SK-N-SH treated with all-trans-retinoic acid at 6 μM for 48 hours (cell line): ENCODE measurements at regions not wholly inside any gene's neighbourhood (a gene's known extent, or its start where the extent isn't known, plus 50 kb on each side); places are given as distances from the start of the nearest gene placed in this dataset.

Experiments used
- ATAC-seq: fragments of 200-7000 bp; cut with Tn5 transposase; 3 replicates; pipeline ENCODE4 v1.9.1; 2020; ENCODE audit warnings: mild to moderate bottlenecking, moderate library complexity
- ARNTL ChIP-seq: fragments of 450-650 bp; formaldehyde crosslinking; IDR thresholded peaks from 2 replicates; pipeline ENCODE4 v1.5.0; 2020; ENCODE audit warnings: low read depth, mild to moderate bottlenecking, moderate library complexity, borderline replicate concordance
- BACH2 ChIP-seq: fragments of 250-450 bp; sonication (Bioruptor Pico); IDR thresholded peaks from 2 replicates; pipeline ENCODE4 v1.9.0; 2021; ENCODE audit warnings: mild to moderate bottlenecking, borderline replicate concordance
- CREB5 ChIP-seq: fragments of 250-450 bp; sonication (Bioruptor Pico); IDR thresholded peaks from 2 replicates; pipeline ENCODE4 v1.5.1; 2020; ENCODE audit warnings: low read depth, mild to moderate bottlenecking, moderate library complexity
- CSDC2 ChIP-seq: fragments of 250-450 bp; sonication (Bioruptor Pico); IDR thresholded peaks from 2 replicates; pipeline ENCODE4 v1.5.0; 2020; ENCODE audit warnings: mild to moderate bottlenecking, moderate library complexity
- CSRNP3 ChIP-seq: fragments of 250-450 bp; sonication (Bioruptor Pico); IDR thresholded peaks from 2 replicates; pipeline ENCODE4 v1.5.1; 2021; ENCODE audit warnings: mild to moderate bottlenecking, moderate library complexity
- ISL1 ChIP-seq: fragments of 250-450 bp; sonication (Bioruptor Pico); IDR thresholded peaks from 2 replicates; pipeline ENCODE4 v2.1.2; 2022; ENCODE audit warnings: mild to moderate bottlenecking, moderate library complexity
- POU6F1 ChIP-seq: fragments of 250-450 bp; sonication (Bioruptor Pico); IDR thresholded peaks from 2 replicates; pipeline ENCODE4 v1.8.0; 2021; ENCODE audit warnings: low read depth, mild to moderate bottlenecking, moderate library complexity, borderline replicate concordance
- PPARA ChIP-seq: fragments of 250-450 bp; sonication (Bioruptor Pico); IDR thresholded peaks from 2 replicates; pipeline ENCODE4 v1.5.0; 2020; ENCODE audit warnings: mild to moderate bottlenecking, borderline replicate concordance
- RARB ChIP-seq: fragments of 250-450 bp; sonication (Bioruptor Pico); IDR thresholded peaks from 2 replicates; pipeline ENCODE4 v1.8.0; 2021; ENCODE audit warnings: mild to moderate bottlenecking, moderate library complexity
- SNAI2 ChIP-seq: fragments of 250-450 bp; sonication (Bioruptor Pico); IDR thresholded peaks from 2 replicates; pipeline ENCODE4 v1.5.0; 2020; ENCODE audit warnings: mild to moderate bottlenecking, moderate library complexity
- TCF4 ChIP-seq: fragments of 250-450 bp; sonication (Bioruptor Pico); IDR thresholded peaks from 2 replicates; pipeline ENCODE4 v1.8.0; 2021; ENCODE audit warnings: mild to moderate bottlenecking, moderate library complexity, borderline replicate concordance
- TOX ChIP-seq: fragments of 250-450 bp; sonication (Bioruptor Pico); IDR thresholded peaks from 2 replicates; pipeline ENCODE4 v1.8.0; 2021; ENCODE audit warnings: mild to moderate bottlenecking, moderate library complexity, borderline replicate concordance
- ZC3H10 ChIP-seq: fragments of 250-450 bp; sonication (Bioruptor Pico); IDR thresholded peaks from 2 replicates; pipeline ENCODE4 v1.5.1; 2021; ENCODE audit warnings: mild to moderate bottlenecking, moderate library complexity
- ZFP3 ChIP-seq: fragments of 250-450 bp; sonication (Bioruptor Pico); IDR thresholded peaks from 2 replicates; pipeline ENCODE4 v1.5.0; 2020; ENCODE audit warnings: mild to moderate bottlenecking, moderate library complexity
- ZFP30 ChIP-seq: fragments of 450-650 bp; formaldehyde crosslinking; IDR thresholded peaks from 2 replicates; pipeline ENCODE4 v1.5.0; 2022; ENCODE audit warnings: mild to moderate bottlenecking, moderate library complexity
- ZNF565 ChIP-seq: fragments of 450-650 bp; formaldehyde crosslinking; conservative IDR thresholded peaks from 2 replicates; pipeline ENCODE4 v1.5.0; 2020; ENCODE audit warnings: low read depth, mild to moderate bottlenecking, moderate library complexity
- ZNF70 ChIP-seq: fragments of 450-650 bp; formaldehyde crosslinking; IDR thresholded peaks from 2 replicates; pipeline ENCODE4 v1.5.0; 2020; ENCODE audit warnings: mild to moderate bottlenecking, moderate library complexity

GRCh38 chr9:87320146-87320884 is 177.4 kb upstream of the DAPK1 start:
- TF ChIP-seq ZFP30 (CRISPR knock-in tag), result no peak
- TF ChIP-seq CREB5, result no peak
- TF ChIP-seq ZC3H10 (CRISPR knock-in tag), result no peak
- no peak for TF ChIP-seq ISL1 (CRISPR knock-in tag)
- TF ChIP-seq CSRNP3 (CRISPR knock-in tag), result no peak
- no peak for TF ChIP-seq ZFP3 (CRISPR knock-in tag)
- no peak for TF ChIP-seq PPARA
- TF ChIP-seq RARB (CRISPR knock-in tag), result no peak
- no peak for TF ChIP-seq BACH2
- no peak for TF ChIP-seq ARNTL (CRISPR knock-in tag)
- ATAC-seq, result no peak

- ATAC-seq, result peak; percentile 46; the same call in 2 of the 3 replicates
Measured at GRCh38 chr9:87322840-87323635, 174.6 kb upstream of the DAPK1 start.

GRCh38 chr9:87323928-87324327 is 173.7 kb upstream of the DAPK1 start:
- TF ChIP-seq TCF4 (no peak), POU6F1 (no peak), ZFP30 (CRISPR knock-in tag) (no peak)
- ATAC-seq, result no peak

More at GRCh38 chr9:87322840-87323635, 174.6 kb upstream of the DAPK1 start:
- TF ChIP-seq TOX (CRISPR knock-in tag), result no peak
- no peak for TF ChIP-seq PPARA
- no peak for TF ChIP-seq ZNF70 (CRISPR knock-in tag)

- TF ChIP-seq SNAI2 (CRISPR knock-in tag) (no peak), ZNF565 (no peak), POU6F1 (no peak), ZFP30 (CRISPR knock-in tag) (no peak), CSDC2 (no peak), RARB (CRISPR knock-in tag) (no peak), CSRNP3 (CRISPR knock-in tag) (no peak), CREB5 (no peak)
- TF ChIP-seq, all 23 proteins: peak for 0
- peak; percentile 84 for ATAC-seq
Measured at GRCh38 chr9:87324613-87325194, 173.0 kb upstream of the DAPK1 start.
